Right renal cortex interstitium (tissue), 3 donors: ENCODE measurements at regions not wholly inside any gene's neighbourhood (a gene's known extent, or its start where the extent isn't known, plus 50 kb on each side); places are given as distances from the start of the nearest gene placed in this dataset.

Experiments used
- DNase-seq, 3 donors: peaks; one replicate each; pipeline ENCODE4 v3.0.0-alpha.2; 2013; ENCODE audit warnings: low read depth in 3 of 3, low spot score in 2 of 3

GRCh38 chr9:89655990-89656657 lies 51.3 kb downstream of the GADD45G start:
- no peak for DNase-seq

- no peak for DNase-seq
Observed at GRCh38 chr9:89657295-89657694, 52.5 kb downstream of the GADD45G start.

- DNase-seq: no peak
Observed at GRCh38 chr9:89657765-89658164, 53.0 kb downstream of the GADD45G start.

- DNase-seq: no peak
Observed at GRCh38 chr9:89658401-89658800, 53.6 kb downstream of the GADD45G start.

GRCh38 chr9:89658931-89659330 lies 54.1 kb downstream of the GADD45G start:
- DNase-seq: no peak

GRCh38 chr9:89659473-89659872 lies 54.7 kb downstream of the GADD45G start:
- no peak for DNase-seq

GRCh38 chr9:89659891-89660685 lies 55.3 kb downstream of the GADD45G start:
- no peak for DNase-seq

GRCh38 chr9:89661391-89661949 lies 56.7 kb downstream of the GADD45G start:
- DNase-seq: no peak

GRCh38 chr9:89661956-89662717 lies 57.3 kb downstream of the GADD45G start:
- peak; percentile 88 to 94 (median 93) for DNase-seq

GRCh38 chr9:89662718-89663613 lies 58.2 kb downstream of the GADD45G start:
- DNase-seq: no peak

- no peak for DNase-seq
Observed at GRCh38 chr9:89663614-89663970, 58.8 kb downstream of the GADD45G start.

GRCh38 chr9:89664010-89664409 lies 59.2 kb downstream of the GADD45G start:
- no peak for DNase-seq

- DNase-seq: no peak
Observed at GRCh38 chr9:89664896-89665329, 60.1 kb downstream of the GADD45G start.

GRCh38 chr9:89666364-89666763 lies 61.6 kb downstream of the GADD45G start:
- DNase-seq: no peak

- no peak for DNase-seq
Observed at GRCh38 chr9:89666950-89667349, 62.1 kb downstream of the GADD45G start.

GRCh38 chr9:89667726-89668125 lies 62.9 kb downstream of the GADD45G start:
- no peak for DNase-seq

GRCh38 chr9:89668216-89668865 lies 63.5 kb downstream of the GADD45G start:
- DNase-seq: no peak

- no peak for DNase-seq
Observed at GRCh38 chr9:89668866-89669246, 64.0 kb downstream of the GADD45G start.

GRCh38 chr9:89669361-89669842 lies 64.6 kb downstream of the GADD45G start:
- DNase-seq: no peak

GRCh38 chr9:89670114-89670513 lies 65.3 kb downstream of the GADD45G start:
- DNase-seq: no peak
